ENCODE measurements at regions not wholly inside any gene's neighbourhood (a gene's known extent, or its start where the extent isn't known, plus 50 kb on each side); places are given as distances from the start of the nearest gene placed in this dataset.
A peak's percentile ranks its signal among the peaks of the same experiment; 100 is the strongest.

GRCh38 chr2:201018636-201019035, 52.8 kb downstream of the HYCC2 start:
- DNase-seq = no peak

DNA sequence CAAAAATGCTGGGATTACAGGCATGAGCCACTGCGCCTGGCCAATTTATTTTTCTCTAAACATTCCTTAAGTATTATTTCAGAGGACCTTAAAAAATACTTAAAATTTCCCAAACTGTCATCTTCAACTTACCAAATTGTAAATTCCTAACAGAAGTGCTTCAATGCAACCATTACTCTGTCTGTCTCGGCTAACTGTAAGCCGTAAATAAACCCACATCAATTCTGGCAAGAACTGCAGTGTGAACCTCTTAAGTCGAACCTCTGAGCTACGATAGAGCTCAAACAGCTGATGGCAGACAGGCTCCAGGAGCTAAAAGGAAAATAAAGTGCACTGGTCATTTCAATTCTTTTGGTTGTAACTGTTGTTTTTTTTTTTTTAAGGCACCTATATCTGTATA, 53.4 kb upstream of the ORC2 start:
- peak; percentile 1 for DNase-seq
